H9 (cell line): ENCODE measurements at regions not wholly inside any gene's neighbourhood (a gene's known extent, or its start where the extent isn't known, plus 50 kb on each side); places are given as distances from the start of the nearest gene placed in this dataset.

Experiments
- DNase-seq: peaks from one replicate; pipeline ENCODE4 v3.0.0-alpha.2; 2017
- H2AFZ ChIP-seq: one replicate; pipeline ENCODE4 v1.6.1; 2013; ENCODE audit warnings: mild to moderate bottlenecking, low read length, control low read depth, moderate library complexity
- H2AK5ac ChIP-seq: 2 replicates; pipeline ENCODE4 v1.6.1; 2013; ENCODE audit warnings: low read length, control low read depth, mixed read lengths; ENCODE audit not compliant: insufficient read length
- H2BK120ac ChIP-seq: one replicate; pipeline ENCODE4 v1.6.1; 2013; ENCODE audit warnings: low read depth, mild to moderate bottlenecking, low read length, control low read depth, inconsistent platforms; ENCODE audit not compliant: poor library complexity, severe bottlenecking
- H2BK12ac ChIP-seq: 2 replicates; pipeline ENCODE4 v1.6.1; 2013; ENCODE audit warnings: low read length, control low read depth, mixed read lengths, low read depth; ENCODE audit not compliant: insufficient read length
- H2BK15ac ChIP-seq: 2 replicates; pipeline ENCODE4 v1.6.1; 2013; ENCODE audit warnings: low read depth, low read length, control low read depth
- H2BK20ac ChIP-seq: one replicate; pipeline ENCODE4 v1.6.1; 2013; ENCODE audit warnings: low read depth, mild to moderate bottlenecking, low read length, control low read depth, inconsistent platforms; ENCODE audit not compliant: poor library complexity, severe bottlenecking
- H2BK5ac ChIP-seq: 2 replicates; pipeline ENCODE4 v1.6.1; 2013; ENCODE audit warnings: low read length, control low read depth, mixed read lengths; ENCODE audit not compliant: insufficient read length
- H3K14ac ChIP-seq: 2 replicates; pipeline ENCODE4 v1.6.1; 2013; ENCODE audit warnings: low read length, control low read depth; ENCODE audit not compliant: insufficient read depth
- H3K18ac ChIP-seq: 2 replicates; pipeline ENCODE4 v1.6.1; 2013; ENCODE audit warnings: low read depth, mild to moderate bottlenecking, mixed read lengths, low read length, control low read depth; ENCODE audit not compliant: insufficient read length
- H3K23ac ChIP-seq: 2 replicates; pipeline ENCODE4 v1.6.1; 2013; ENCODE audit warnings: low read length, control low read depth, mixed read lengths, low read depth; ENCODE audit not compliant: insufficient read length
- H3K23me2 ChIP-seq: 2 replicates; pipeline ENCODE4 v1.6.1; 2013; ENCODE audit warnings: low read depth, mild to moderate bottlenecking, mixed read lengths, low read length, control low read depth; ENCODE audit not compliant: insufficient read length, poor library complexity, severe bottlenecking
- H3K27ac ChIP-seq: 2 replicates; pipeline ENCODE4 v1.5.1; 2013; ENCODE audit warnings: low read length, control low read depth, mixed read lengths, low read depth; ENCODE audit not compliant: insufficient read length
- H3K27me3 ChIP-seq: 2 replicates; pipeline ENCODE4 v1.6.1; 2013; ENCODE audit warnings: low read length, control low read depth, inconsistent platforms; ENCODE audit not compliant: insufficient read depth
- H3K4ac ChIP-seq: 2 replicates; pipeline ENCODE4 v1.6.1; 2013; ENCODE audit warnings: low read depth, mild to moderate bottlenecking, control low read depth, inconsistent platforms, low read length, moderate library complexity
- H3K4me1 ChIP-seq: 2 replicates; pipeline ENCODE4 v1.6.1; 2013; ENCODE audit warnings: low read length, control low read depth, inconsistent platforms; ENCODE audit not compliant: insufficient read depth
- H3K4me2 ChIP-seq: 2 replicates; pipeline ENCODE4 v1.6.1; 2013; ENCODE audit warnings: low read length, control low read depth, mixed read lengths; ENCODE audit not compliant: insufficient read length, insufficient read depth
- H3K56ac ChIP-seq: 2 replicates; pipeline ENCODE4 v1.6.1; 2013; ENCODE audit warnings: low read depth, mild to moderate bottlenecking, mixed read lengths, low read length, control low read depth; ENCODE audit not compliant: insufficient read length
- H3K79me1 ChIP-seq: 2 replicates; pipeline ENCODE4 v1.6.1; 2013; ENCODE audit warnings: low read depth, mild to moderate bottlenecking, moderate library complexity, low read length, control low read depth, inconsistent platforms; ENCODE audit not compliant: insufficient read depth, poor library complexity, severe bottlenecking
- H3K79me2 ChIP-seq: 2 replicates; pipeline ENCODE4 v1.6.1; 2013; ENCODE audit warnings: low read length, control low read depth, inconsistent platforms; ENCODE audit not compliant: insufficient read depth
- H3K9ac ChIP-seq: 2 replicates; pipeline ENCODE4 v1.6.1; 2013; ENCODE audit warnings: low read length, control low read depth, mixed read lengths; ENCODE audit not compliant: insufficient read length; ENCODE audit errors: extremely low read depth
- H3K9me3 ChIP-seq: one replicate; pipeline ENCODE4 v1.6.1; 2013; ENCODE audit warnings: low read depth, low read length, inconsistent platforms; ENCODE audit not compliant: control insufficient read depth
- H3T11ph ChIP-seq: one replicate; pipeline ENCODE4 v1.6.1; 2013; ENCODE audit warnings: mild to moderate bottlenecking, low read length, control low read depth, inconsistent platforms
- H4K20me1 ChIP-seq: one replicate; pipeline ENCODE4 v1.6.1; 2013; ENCODE audit not compliant: control insufficient read depth, insufficient read length, insufficient read depth
- H4K5ac ChIP-seq: 2 replicates; pipeline ENCODE4 v1.6.1; 2013; ENCODE audit warnings: low read depth, mild to moderate bottlenecking, mixed read lengths, low read length, control low read depth; ENCODE audit not compliant: insufficient read length
- H4K8ac ChIP-seq: replicated peaks from 2 replicates; pipeline ENCODE4 v1.6.1; 2013; ENCODE audit warnings: low read length, control low read depth, mixed read lengths, low read depth; ENCODE audit not compliant: insufficient read length
- H4K91ac ChIP-seq: 2 replicates; pipeline ENCODE4 v1.6.1; 2013; ENCODE audit warnings: low read depth, mild to moderate bottlenecking, moderate library complexity, mixed read lengths, low read length, control low read depth; ENCODE audit not compliant: insufficient read length
- H3K27ac Mint-ChIP-seq, 3 experiments: 2 replicates in 2 of 3; 3 replicates in 1 of 3; pipeline ENCODE4 v1.8.0; 2020 to 2021; ENCODE audit warnings: mixed read lengths in 3 of 3, mild to moderate bottlenecking in 1 of 3, moderate library complexity in 1 of 3
- H3K27me3 Mint-ChIP-seq: 2 replicates; pipeline ENCODE4 v1.8.0; 2021; ENCODE audit warnings: low read depth, mild to moderate bottlenecking, moderate library complexity, mixed read lengths
- H3K36me3 Mint-ChIP-seq, 3 experiments: 2 replicates in 2 of 3; 3 replicates in 1 of 3; pipeline ENCODE4 v1.8.0; 2020 to 2021; ENCODE audit warnings: low read depth in 3 of 3, mixed read lengths in 3 of 3; ENCODE audit not compliant: insufficient read depth in 1 of 3
- H3K4me1 Mint-ChIP-seq, 2 experiments: 2 replicates each; pipeline ENCODE4 v1.8.0; 2020; ENCODE audit warnings: mixed read lengths in 2 of 2
- H3K4me3 Mint-ChIP-seq, 2 experiments: 2 replicates in 1 of 2; 3 replicates in 1 of 2; pipeline ENCODE4 v1.8.0; 2020 to 2021; ENCODE audit warnings: mild to moderate bottlenecking in 2 of 2, mixed read lengths in 2 of 2, moderate library complexity in 1 of 2
- H3K9me3 Mint-ChIP-seq, 2 experiments: 2 replicates in 1 of 2; 3 replicates in 1 of 2; pipeline ENCODE4 v1.8.0; 2020; ENCODE audit warnings: mild to moderate bottlenecking in 2 of 2, mixed read lengths in 2 of 2, moderate library complexity in 1 of 2
- WGBS: extraction: QIAGEN DNeasy Blood & Tissue Kit; methylation state at CpG from one replicate; pipeline ENCODE4 v1.1.7; 2013; ENCODE audit warnings: missing lambda C conversion rate, low lambda C conversion rate, mixed read lengths; ENCODE audit not compliant: insufficient read length; ENCODE audit errors: extremely low coverage; 5-methylcytosine and 5-hydroxymethylcytosine counted together
- TF ChIP-seq, protein P1 (sequence below): fragments of 200-600 bp; sonication (generic); conservative IDR thresholded peaks from 3 replicates; pipeline ENCODE4 v1.8.0; 2021; ENCODE audit warnings: antibody characterized with exemption, mild to moderate bottlenecking

DNA sequence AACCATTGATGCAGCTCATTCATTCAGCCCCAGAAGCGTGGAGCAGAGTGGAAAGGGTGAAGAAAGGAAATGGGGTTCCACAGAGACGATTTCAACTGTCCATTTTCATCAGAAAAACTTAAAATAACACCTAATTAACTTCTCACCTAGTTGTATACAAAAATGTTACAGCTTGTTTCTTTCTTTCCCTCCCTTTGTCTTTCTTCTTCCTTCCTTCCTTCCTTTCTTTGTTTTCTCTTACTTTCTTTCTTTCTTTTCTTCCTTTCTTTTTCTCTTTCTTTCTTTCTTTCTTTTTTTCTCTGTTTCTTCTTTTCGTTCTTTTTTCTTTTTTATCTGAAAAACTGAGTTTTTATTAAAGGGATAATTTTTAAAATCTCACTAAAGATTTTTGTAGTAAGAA, 105.9 kb upstream of the GNAI1 start:
- TF ChIP-seq, protein P1, sequence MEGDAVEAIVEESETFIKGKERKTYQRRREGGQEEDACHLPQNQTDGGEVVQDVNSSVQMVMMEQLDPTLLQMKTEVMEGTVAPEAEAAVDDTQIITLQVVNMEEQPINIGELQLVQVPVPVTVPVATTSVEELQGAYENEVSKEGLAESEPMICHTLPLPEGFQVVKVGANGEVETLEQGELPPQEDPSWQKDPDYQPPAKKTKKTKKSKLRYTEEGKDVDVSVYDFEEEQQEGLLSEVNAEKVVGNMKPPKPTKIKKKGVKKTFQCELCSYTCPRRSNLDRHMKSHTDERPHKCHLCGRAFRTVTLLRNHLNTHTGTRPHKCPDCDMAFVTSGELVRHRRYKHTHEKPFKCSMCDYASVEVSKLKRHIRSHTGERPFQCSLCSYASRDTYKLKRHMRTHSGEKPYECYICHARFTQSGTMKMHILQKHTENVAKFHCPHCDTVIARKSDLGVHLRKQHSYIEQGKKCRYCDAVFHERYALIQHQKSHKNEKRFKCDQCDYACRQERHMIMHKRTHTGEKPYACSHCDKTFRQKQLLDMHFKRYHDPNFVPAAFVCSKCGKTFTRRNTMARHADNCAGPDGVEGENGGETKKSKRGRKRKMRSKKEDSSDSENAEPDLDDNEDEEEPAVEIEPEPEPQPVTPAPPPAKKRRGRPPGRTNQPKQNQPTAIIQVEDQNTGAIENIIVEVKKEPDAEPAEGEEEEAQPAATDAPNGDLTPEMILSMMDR = no peak
- peaks cover 0 to 4% (median 2%) of the 10 kb centered on the region in 3 experiments; a peak in 3 of 7 replicates for H3K36me3 Mint-ChIP-seq
- H3K9ac ChIP-seq = no peak overlapping the region

More for the DNA sequence above, 105.9 kb upstream of the GNAI1 start:
- no peaks in the 10 kb centered on the region for H3K4me1 ChIP-seq
- no peaks in the 10 kb centered on the region for H3K4me1 Mint-ChIP-seq
- WGBS = no CpG with 5 or more reads among the region's 3 CpGs
- H3K27me3 Mint-ChIP-seq = no peaks in the 10 kb centered on the region
- no peaks in the 10 kb centered on the region for H3K23me2 ChIP-seq
- H2AK5ac ChIP-seq = no peak overlapping the region
- H4K5ac ChIP-seq = no peak overlapping the region
- no peak overlapping the region for H4K91ac ChIP-seq
- H3K79me2 ChIP-seq = no peaks in the 10 kb centered on the region
- H3K4me3 Mint-ChIP-seq = no peak overlapping the region
- H2BK120ac ChIP-seq = no peak overlapping the region
- no peak overlapping the region for H2BK20ac ChIP-seq
- no peak overlapping the region for H3K27ac ChIP-seq
- no peak overlapping the region for H2AFZ ChIP-seq
- H3K56ac ChIP-seq = no peak overlapping the region
- no peaks in the 10 kb centered on the region for H3K27me3 ChIP-seq
- H3K14ac ChIP-seq = no peak overlapping the region
- no peaks in the 10 kb centered on the region for H3K79me1 ChIP-seq
- H3K23ac ChIP-seq = no peak overlapping the region
- no peak overlapping the region for H2BK15ac ChIP-seq
- H3K9me3 ChIP-seq = no peaks in the 10 kb centered on the region
- no peak overlapping the region for H3K4ac ChIP-seq
- no peak overlapping the region for H2BK5ac ChIP-seq
- DNase-seq = no peak
- no peak overlapping the region for H2BK12ac ChIP-seq
- no peak overlapping the region for H3K4me2 ChIP-seq
- H4K8ac ChIP-seq = no peak overlapping the region
- no peak overlapping the region for H3T11ph ChIP-seq
- no peaks in the 10 kb centered on the region for H4K20me1 ChIP-seq
- H3K27ac Mint-ChIP-seq = no peak overlapping the region
- no peak overlapping the region for H3K18ac ChIP-seq
- H3K9me3 Mint-ChIP-seq = peaks cover 11 to 14% of the 10 kb centered on the region in 2 experiments
